GM12878 (cell line): ENCODE measurements at regions not wholly inside any gene's neighbourhood (a gene's known extent, or its start where the extent isn't known, plus 50 kb on each side); places are given as distances from the start of the nearest gene placed in this dataset.

Experiments used
- ATAC-seq: fragments of 200-7000 bp; cut with Tn5 transposase; 3 replicates; pipeline ENCODE4 v1.9.1; 2020; ENCODE audit warnings: mild to moderate bottlenecking, moderate library complexity
- BruUV-seq: library from RNA; stranded (reverse); fragments of 400-500 nt; replicated peaks from 2 replicates; lab custom pipeline; 2021; lab: Mats Ljungman, UMichigan
- CTCF ChIA-PET: fragments of 300-600 bp; sonication (Branson Sonifier 250); formaldehyde crosslinking; extraction: SDS; loops from one replicate; lab custom pipeline; 2021; ENCODE audit warnings: inconsistent platforms; lab: Yijun Ruan, JAX
- POLR2A ChIA-PET: fragments of 350-600 bp; formaldehyde crosslinking; extraction: SDS; loops from one replicate; lab custom pipeline; 2021; ENCODE audit warnings: inconsistent platforms; lab: Charles Lee
- RAD21 ChIA-PET: fragments of 300-600 bp; sonication (Branson Sonifier 250); formaldehyde crosslinking; loops from one replicate; lab custom pipeline; 2023; ENCODE audit warnings: antibody characterized with exemption; ENCODE audit not compliant: unreplicated experiment; lab: Charles Lee
- SMC1A ChIA-PET: fragments of 300-600 bp; sonication (Branson Sonifier 250); formaldehyde crosslinking; loops from one replicate; lab custom pipeline; 2023; ENCODE audit not compliant: unreplicated experiment, uncharacterized antibody; lab: Charles Lee
- DNase-seq: peaks from one replicate; pipeline ENCODE4 v3.0.0-alpha.2; 2011; ENCODE audit warnings: low read depth, low spot score
- FAIRE-seq: peaks from 3 replicates; lab custom pipeline; 2011; peaks lifted over from hg19 to GRCh38; lab: Jason Lieb, UNC
- H2AFZ ChIP-seq: 2 replicates; pipeline ENCODE4 v1.6.0; 2011; ENCODE audit warnings: low read depth, low read length, control low read depth; ENCODE audit not compliant: control insufficient read depth
- H3K27ac ChIP-seq: 2 replicates; pipeline ENCODE4 v1.5.1; 2011; ENCODE audit warnings: control low read depth; ENCODE audit not compliant: control insufficient read depth, insufficient read depth
- H3K27me3 ChIP-seq, 2 experiments: replicated peaks in 1 of 2; 2 replicates each; pipeline versions ENCODE4 v1.6.0 to v1.6.1; 2011; ENCODE audit warnings: low read length in 1 of 2; ENCODE audit not compliant: control insufficient read depth in 2 of 2, insufficient read depth in 2 of 2
- H3K36me3 ChIP-seq, 2 experiments: 2 replicates each; pipeline ENCODE4 v1.5.1; 2011; ENCODE audit warnings: low read length in 1 of 2; ENCODE audit not compliant: control insufficient read depth in 2 of 2, insufficient read depth in 2 of 2
- H3K4me1 ChIP-seq: 2 replicates; pipeline ENCODE4 v1.6.1; 2011; ENCODE audit warnings: mild to moderate bottlenecking, low read length, moderate library complexity, mixed read lengths; ENCODE audit not compliant: control insufficient read depth, insufficient read depth
- H3K4me2 ChIP-seq: 2 replicates; pipeline ENCODE4 v1.6.0; 2011; ENCODE audit warnings: control low read depth; ENCODE audit not compliant: control insufficient read depth, insufficient read depth
- H3K4me3 ChIP-seq: fragments of 200-600 bp; sonication (generic); 2 replicates; pipeline ENCODE4 v1.5.1; 2016
- H3K79me2 ChIP-seq: 2 replicates; pipeline ENCODE4 v1.6.0; 2011; ENCODE audit warnings: low read length; ENCODE audit not compliant: control insufficient read depth, insufficient read depth
- H3K9ac ChIP-seq: 2 replicates; pipeline ENCODE4 v1.8.0; 2011; ENCODE audit warnings: low read length, control low read depth, mixed read lengths; ENCODE audit not compliant: control insufficient read depth, insufficient read depth
- H3K9me3 ChIP-seq: replicated peaks from 3 replicates; pipeline ENCODE4 v1.5.1; 2011; ENCODE audit warnings: mild to moderate bottlenecking, low read length; ENCODE audit not compliant: control insufficient read depth, insufficient read depth
- H4K20me1 ChIP-seq: 2 replicates; pipeline ENCODE4 v1.6.0; 2011; ENCODE audit not compliant: control insufficient read depth, insufficient read depth
- ATF7 ChIP-seq: fragments of 450-650 bp; IDR thresholded peaks from 2 replicates; pipeline ENCODE4 v1.6.1; 2016; ENCODE audit warnings: low read depth, mild to moderate bottlenecking
- BCL11A ChIP-seq: IDR thresholded peaks from 2 replicates; pipeline ENCODE4 v1.6.1; 2011; ENCODE audit warnings: low read depth, low read length
- BHLHE40 ChIP-seq, 2 experiments: fragments of 450-650 bp in 1 of 2; IDR thresholded peaks; 2 replicates each; pipeline ENCODE4 v1.6.1; 2011 to 2017; ENCODE audit warnings: low read depth in 2 of 2, borderline replicate concordance in 1 of 2, improper control_type of control experiment in 1 of 2, low read length in 1 of 2, mild to moderate bottlenecking in 1 of 2
- CBFB ChIP-seq: IDR thresholded peaks from 2 replicates; pipeline ENCODE4 v1.6.1; 2016; ENCODE audit warnings: antibody characterized with exemption, low read depth
- CTCF ChIP-seq, 3 experiments: IDR thresholded peaks in 2 of 3; conservative IDR thresholded peaks in 1 of 3; 2 replicates each; pipeline ENCODE4 v1.5.1; 2011; ENCODE audit warnings: low read depth in 3 of 3, low read length in 3 of 3, mild to moderate bottlenecking in 3 of 3, control low read depth in 2 of 3, moderate library complexity in 2 of 3, inconsistent platforms in 1 of 3, mixed read lengths in 1 of 3; ENCODE audit not compliant: control insufficient read depth in 2 of 3, insufficient read depth in 1 of 3; ENCODE audit errors: extremely low read depth in 1 of 3
- DPF2 ChIP-seq: fragments of 450-650 bp; IDR thresholded peaks from 2 replicates; pipeline ENCODE4 v1.6.1; 2017; ENCODE audit warnings: mild to moderate bottlenecking
- IRF5 ChIP-seq: fragments of 450-650 bp; IDR thresholded peaks from 2 replicates; pipeline ENCODE4 v1.6.1; 2017; ENCODE audit warnings: borderline replicate concordance
- KLF5 ChIP-seq: fragments of 450-650 bp; IDR thresholded peaks from 2 replicates; pipeline ENCODE4 v1.6.1; 2014; ENCODE audit warnings: mild to moderate bottlenecking; ENCODE audit not compliant: partially characterized antibody
- LARP7 ChIP-seq: fragments of 450-650 bp; IDR thresholded peaks from 2 replicates; pipeline ENCODE4 v1.6.1; 2017; ENCODE audit warnings: mild to moderate bottlenecking
- NFXL1 ChIP-seq: fragments of 450-650 bp; IDR thresholded peaks from 2 replicates; pipeline ENCODE4 v1.6.1; 2017; ENCODE audit warnings: antibody characterized with exemption, mild to moderate bottlenecking, borderline replicate concordance
- PAX5 ChIP-seq: IDR thresholded peaks from 2 replicates; pipeline ENCODE4 v1.6.1; 2011; ENCODE audit warnings: low read depth, low read length, borderline replicate concordance
- RAD51 ChIP-seq: fragments of 450-650 bp; IDR thresholded peaks from 2 replicates; pipeline ENCODE4 v1.6.1; 2016; ENCODE audit warnings: moderate library complexity, mild to moderate bottlenecking, inconsistent platforms
- USF1 ChIP-seq: IDR thresholded peaks from 2 replicates; pipeline ENCODE4 v1.6.1; 2011; ENCODE audit warnings: borderline replicate concordance, low read depth, mild to moderate bottlenecking, moderate library complexity, mixed read lengths, low read length; ENCODE audit not compliant: insufficient read depth; ENCODE audit errors: extremely low read length
- ZBED1 ChIP-seq: IDR thresholded peaks from 2 replicates; pipeline ENCODE4 v1.6.1; 2016; ENCODE audit warnings: borderline replicate concordance
- WGBS: methylation state at CpG from one replicate; pipeline ENCODE4 v1.1.6; 2016; ENCODE audit warnings: low lambda C conversion rate; ENCODE audit not compliant: insufficient replicate concordance, insufficient coverage; ENCODE audit errors: missing lambda C conversion rate; 5-methylcytosine and 5-hydroxymethylcytosine counted together
- in situ Hi-C: fragments of 300-500 bp; cut with MboI; formaldehyde crosslinking; loops from 9 replicates; pipeline ENCODE4 v1.14.3; 2018; ENCODE audit warnings: mixed read lengths
- intact Hi-C: fragments of 100-400 bp; cut with micrococcal nuclease; formaldehyde crosslinking; loops from one replicate; pipeline ENCODE4 v1.14.2; 2022; ENCODE audit not compliant: unreplicated experiment
- TF ChIP-seq, protein P1 (sequence below): fragments of 450-650 bp; IDR thresholded peaks from 2 replicates; pipeline ENCODE4 v1.6.1; 2016; ENCODE audit warnings: mild to moderate bottlenecking, moderate library complexity, borderline replicate concordance

DNA sequence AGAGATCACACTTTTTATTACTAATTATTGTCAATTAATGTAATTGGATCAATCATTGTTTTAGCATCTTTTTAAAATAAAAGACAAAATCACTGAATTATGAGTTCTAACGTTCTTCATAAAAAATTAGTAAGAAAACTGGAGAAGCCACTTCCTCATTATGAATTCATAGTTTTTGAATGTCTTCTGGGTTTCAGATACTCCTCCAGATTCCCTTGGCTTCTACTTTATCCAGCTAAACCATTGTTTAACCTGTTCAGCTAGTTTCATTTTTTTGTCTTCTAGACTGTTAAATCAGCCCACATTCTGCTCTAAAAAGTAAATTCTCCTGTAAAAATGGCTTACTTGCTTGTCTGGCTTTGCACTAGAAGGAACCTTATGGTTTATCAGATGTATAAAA is 753.4 kb upstream of the ACVR2A start (continued):
- TF ChIP-seq, protein P1, sequence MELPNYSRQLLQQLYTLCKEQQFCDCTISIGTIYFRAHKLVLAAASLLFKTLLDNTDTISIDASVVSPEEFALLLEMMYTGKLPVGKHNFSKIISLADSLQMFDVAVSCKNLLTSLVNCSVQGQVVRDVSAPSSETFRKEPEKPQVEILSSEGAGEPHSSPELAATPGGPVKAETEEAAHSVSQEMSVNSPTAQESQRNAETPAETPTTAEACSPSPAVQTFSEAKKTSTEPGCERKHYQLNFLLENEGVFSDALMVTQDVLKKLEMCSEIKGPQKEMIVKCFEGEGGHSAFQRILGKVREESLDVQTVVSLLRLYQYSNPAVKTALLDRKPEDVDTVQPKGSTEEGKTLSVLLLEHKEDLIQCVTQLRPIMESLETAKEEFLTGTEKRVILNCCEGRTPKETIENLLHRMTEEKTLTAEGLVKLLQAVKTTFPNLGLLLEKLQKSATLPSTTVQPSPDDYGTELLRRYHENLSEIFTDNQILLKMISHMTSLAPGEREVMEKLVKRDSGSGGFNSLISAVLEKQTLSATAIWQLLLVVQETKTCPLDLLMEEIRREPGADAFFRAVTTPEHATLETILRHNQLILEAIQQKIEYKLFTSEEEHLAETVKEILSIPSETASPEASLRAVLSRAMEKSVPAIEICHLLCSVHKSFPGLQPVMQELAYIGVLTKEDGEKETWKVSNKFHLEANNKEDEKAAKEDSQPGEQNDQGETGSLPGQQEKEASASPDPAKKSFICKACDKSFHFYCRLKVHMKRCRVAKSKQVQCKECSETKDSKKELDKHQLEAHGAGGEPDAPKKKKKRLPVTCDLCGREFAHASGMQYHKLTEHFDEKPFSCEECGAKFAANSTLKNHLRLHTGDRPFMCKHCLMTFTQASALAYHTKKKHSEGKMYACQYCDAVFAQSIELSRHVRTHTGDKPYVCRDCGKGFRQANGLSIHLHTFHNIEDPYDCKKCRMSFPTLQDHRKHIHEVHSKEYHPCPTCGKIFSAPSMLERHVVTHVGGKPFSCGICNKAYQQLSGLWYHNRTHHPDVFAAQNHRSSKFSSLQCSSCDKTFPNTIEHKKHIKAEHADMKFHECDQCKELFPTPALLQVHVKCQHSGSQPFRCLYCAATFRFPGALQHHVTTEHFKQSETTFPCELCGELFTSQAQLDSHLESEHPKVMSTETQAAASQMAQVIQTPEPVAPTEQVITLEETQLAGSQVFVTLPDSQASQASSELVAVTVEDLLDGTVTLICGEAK = no peak
- no peak for TF ChIP-seq RAD51
- no peak for TF ChIP-seq CTCF (IDR thresholded peaks at IDR 0.05 in 2 of 3, conservative IDR thresholded peaks at IDR 0.05 in 1 of 3; ENCODE audit: control insufficient read depth in 2 of 3, extremely low read depth in 1 of 3, insufficient read depth in 1 of 3, low read depth in 3 of 3, low read length in 3 of 3)
- TF ChIP-seq, all 136 proteins: peak for 1

- Histone ChIP-seq H4K20me1 (no peaks in the 10 kb centered on the region), H3K79me2 (no peaks in the 10 kb centered on the region), H3K9me3 (no peaks in the 10 kb centered on the region; the same call in 2 of the 3 replicates), H2AFZ (no peak overlapping the region), H3K4me3 (no peak overlapping the region), H3K4me2 (no peak overlapping the region), H3K9ac (no peak overlapping the region), H3K27me3 (no peaks in the 10 kb centered on the region), H3K27ac (no peak overlapping the region), H3K36me3 (no peaks in the 10 kb centered on the region), H3K4me1 (no peaks in the 10 kb centered on the region)
- in situ Hi-C loops = loop anchor here (5.0 kb wide), 2 partner anchors 243 to 823 kb away; no protein-coding TSS in a partner anchor
- ATAC-seq (no peak), FAIRE-seq (no peak), DNase-seq (no peak)
- no TSS peak for BruUV-seq
- ChIA-PET SMC1A (interaction anchor here (1.9 kb wide), 1 partner anchor 44 kb away, joined by 4 read pairs; no protein-coding TSS in a partner anchor), RAD21 (interaction anchor here (1.3 kb wide), 2 partner anchors 92 to 240 kb away, joined by 3 to 4 read pairs; no protein-coding TSS in a partner anchor), POLR2A (interaction anchor here (0.6 kb wide), 1 partner anchor 939 kb away, joined by 3 read pairs; no protein-coding TSS in a partner anchor), CTCF (interaction anchor here (0.6 to 1.2 kb wide), 2 partner anchors 685 to 823 kb away, joined by 3 read pairs; no protein-coding TSS in a partner anchor)
- intact Hi-C loops = no loop called here
- WGBS = 56% methylated on average over 2 of the region's 2 CpGs
- TF ChIP-seq PAX5 = no peak
- no peak for TF ChIP-seq USF1
- TF ChIP-seq BCL11A = no peak
- TF ChIP-seq DPF2 = no peak
- TF ChIP-seq IRF5 = no peak
- no peak for TF ChIP-seq KLF5
- no peak for TF ChIP-seq ZBED1
- no peak for TF ChIP-seq ATF7
- no peak for TF ChIP-seq NFXL1
- TF ChIP-seq RAD51 = no peak
- no peak for TF ChIP-seq BHLHE40 (IDR thresholded peaks at IDR 0.05; ENCODE audit: borderline replicate concordance in 1 of 2, low read depth in 2 of 2, low read length in 1 of 2)
- TF ChIP-seq LARP7 = no peak
- TF ChIP-seq CBFB = no peak
Measured at GRCh38 chr2:147088871-147089270, 756.0 kb upstream of the ACVR2A start.
